IMR-90 (cell line): ENCODE measurements at regions not wholly inside any gene's neighbourhood (a gene's known extent, or its start where the extent isn't known, plus 50 kb on each side); places are given as distances from the start of the nearest gene placed in this dataset.

ENCODE experiments used
- ATAC-seq: fragments of 200-7000 bp; cut with Tn5 transposase; 2 replicates; pipeline ENCODE4 v1.9.1; 2020; ENCODE audit warnings: low read depth, mild to moderate bottlenecking, moderate library complexity
- BruUV-seq: library from RNA; stranded (reverse); fragments of 400-500 nt; replicated peaks from 2 replicates; lab custom pipeline; 2021; lab: Mats Ljungman, UMichigan
- CTCF ChIA-PET: fragments of 300-600 bp; formaldehyde crosslinking; extraction: SDS; loops from one replicate; lab custom pipeline; 2021; ENCODE audit warnings: antibody characterized with exemption; lab: Yijun Ruan, JAX
- POLR2A ChIA-PET: fragments of 300-600 bp; sonication (Branson Sonifier 250); formaldehyde crosslinking; loops from one replicate; lab custom pipeline; 2022; ENCODE audit warnings: antibody characterized with exemption; ENCODE audit not compliant: unreplicated experiment; lab: Charles Lee
- DNase-seq: peaks from one replicate; pipeline ENCODE4 v3.0.0; 2013
- H2AFZ ChIP-seq: replicated peaks from 2 replicates; pipeline ENCODE3; 2013; ENCODE audit warnings: low read length, mild to moderate bottlenecking; ENCODE audit not compliant: poor library complexity
- H2AK5ac ChIP-seq: 2 replicates; pipeline ENCODE4 v1.6.1; 2013; ENCODE audit warnings: low read depth, low read length, inconsistent platforms
- H2AK9ac ChIP-seq: replicated peaks from 2 replicates; pipeline ENCODE3; 2013; ENCODE audit warnings: mild to moderate bottlenecking, low read depth, low read length, moderate library complexity; ENCODE audit not compliant: poor library complexity
- H2BK120ac ChIP-seq: 2 replicates; pipeline ENCODE4 v1.6.1; 2013; ENCODE audit warnings: low read depth, low read length, inconsistent platforms
- H2BK15ac ChIP-seq: 3 replicates; pipeline ENCODE4 v1.6.1; 2013; ENCODE audit warnings: low read depth, low read length, inconsistent platforms
- H2BK20ac ChIP-seq: 2 replicates; pipeline ENCODE4 v1.6.1; 2013; ENCODE audit warnings: low read depth, mild to moderate bottlenecking, inconsistent platforms, low read length, moderate library complexity
- H2BK5ac ChIP-seq: 2 replicates; pipeline ENCODE4 v1.6.1; 2013; ENCODE audit warnings: mild to moderate bottlenecking, low read depth, low read length, inconsistent platforms; ENCODE audit not compliant: poor library complexity, severe bottlenecking
- H3K14ac ChIP-seq: replicated peaks from 2 replicates; pipeline ENCODE4 v1.6.1; 2013; ENCODE audit warnings: low read depth, low read length, inconsistent platforms
- H3K18ac ChIP-seq: 2 replicates; pipeline ENCODE4 v1.6.1; 2013; ENCODE audit warnings: low read depth, low read length, control low read depth
- H3K23ac ChIP-seq: 2 replicates; pipeline ENCODE4 v1.6.1; 2013; ENCODE audit warnings: low read depth, low read length, inconsistent platforms
- H3K27ac ChIP-seq: 2 replicates; pipeline ENCODE4 v1.5.1; 2013; ENCODE audit warnings: mild to moderate bottlenecking, control low read depth, low read length; ENCODE audit not compliant: insufficient read depth
- H3K27me3 ChIP-seq: 2 replicates; pipeline ENCODE4 v1.6.1; 2013; ENCODE audit warnings: low read length; ENCODE audit not compliant: control insufficient read depth, insufficient read depth
- H3K36me3 ChIP-seq: 2 replicates; pipeline ENCODE4 v1.6.1; 2013; ENCODE audit warnings: low read length, mixed read lengths; ENCODE audit not compliant: control insufficient read depth, insufficient read depth
- H3K4ac ChIP-seq: 2 replicates; pipeline ENCODE4 v1.6.1; 2013; ENCODE audit warnings: low read depth, low read length, inconsistent platforms
- H3K4me1 ChIP-seq: 2 replicates; pipeline ENCODE4 v1.6.1; 2013; ENCODE audit warnings: low read length, mixed read lengths; ENCODE audit not compliant: control insufficient read depth, insufficient read depth
- H3K4me2 ChIP-seq: 2 replicates; pipeline ENCODE4 v1.6.1; 2013; ENCODE audit warnings: low read depth, mild to moderate bottlenecking, control low read depth, low read length, moderate library complexity
- H3K4me3 ChIP-seq: 2 replicates; pipeline ENCODE4 v1.5.1; 2013; ENCODE audit warnings: low read depth, mild to moderate bottlenecking, control low read depth, low read length, moderate library complexity; ENCODE audit not compliant: insufficient read depth
- H3K56ac ChIP-seq: 2 replicates; pipeline ENCODE4 v1.6.1; 2013; ENCODE audit warnings: low read length, inconsistent platforms; ENCODE audit not compliant: insufficient read depth; ENCODE audit errors: extremely low read depth
- H3K79me1 ChIP-seq, 2 experiments: 2 replicates each; pipeline ENCODE4 v1.6.1; 2013; ENCODE audit warnings: low read length in 2 of 2, inconsistent platforms in 1 of 2, low read depth in 1 of 2
- H3K9ac ChIP-seq: 2 replicates; pipeline ENCODE4 v1.6.1; 2013; ENCODE audit warnings: low read depth, low read length, control low read depth
- H3K9me1 ChIP-seq: 2 replicates; pipeline ENCODE4 v1.6.1; 2013; ENCODE audit warnings: low read length, inconsistent platforms; ENCODE audit not compliant: insufficient read depth
- H3K9me3 ChIP-seq: 2 replicates; pipeline ENCODE4 v1.6.1; 2013; ENCODE audit warnings: low read length; ENCODE audit not compliant: control insufficient read depth, insufficient read depth
- H4K20me1 ChIP-seq: 2 replicates; pipeline ENCODE4 v1.6.1; 2013; ENCODE audit warnings: low read length, inconsistent platforms; ENCODE audit not compliant: insufficient read depth
- H4K5ac ChIP-seq: 2 replicates; pipeline ENCODE4 v1.6.1; 2013; ENCODE audit warnings: mild to moderate bottlenecking, low read depth, low read length, control low read depth
- H4K8ac ChIP-seq, 2 experiments: 2 replicates each; pipeline ENCODE4 v1.6.1; 2013; ENCODE audit warnings: low read depth in 2 of 2, low read length in 2 of 2, control low read depth in 1 of 2, inconsistent platforms in 1 of 2
- H4K91ac ChIP-seq: 2 replicates; pipeline ENCODE4 v1.6.1; 2013; ENCODE audit warnings: low read depth, low read length, inconsistent platforms; ENCODE audit not compliant: insufficient read depth
- CHD1 ChIP-seq: IDR thresholded peaks from 2 replicates; pipeline ENCODE4 v1.6.1; 2012; ENCODE audit warnings: low read depth, low read length, improper control_type of control experiment
- CTCF ChIP-seq: conservative IDR thresholded peaks from 2 replicates; pipeline ENCODE4 v1.5.1; 2012; ENCODE audit warnings: mild to moderate bottlenecking, low read depth, low read length, improper control_type of control experiment
- ELK1 ChIP-seq: fragments of 150-350 bp; IDR thresholded peaks from 2 replicates; pipeline ENCODE4 v1.6.1; 2016; ENCODE audit warnings: low read depth, mild to moderate bottlenecking, low read length, moderate library complexity, borderline replicate concordance
- MAZ ChIP-seq: IDR thresholded peaks from 2 replicates; pipeline ENCODE4 v1.6.1; 2012; ENCODE audit warnings: low read depth, mild to moderate bottlenecking, low read length, improper control_type of control experiment, moderate library complexity, borderline replicate concordance
- MXI1 ChIP-seq: IDR thresholded peaks from 2 replicates; pipeline ENCODE4 v1.6.1; 2012; ENCODE audit warnings: low read depth, mild to moderate bottlenecking, low read length, moderate library complexity, borderline replicate concordance
- NFE2L2 ChIP-seq: fragments of 150-350 bp; IDR thresholded peaks from 2 replicates; pipeline ENCODE4 v1.6.1; 2016; ENCODE audit warnings: low read depth, mild to moderate bottlenecking, low read length
- RAD21 ChIP-seq: IDR thresholded peaks from 2 replicates; pipeline ENCODE4 v1.6.1; 2012; ENCODE audit warnings: low read length, improper control_type of control experiment
- RCOR1 ChIP-seq: IDR thresholded peaks from 2 replicates; pipeline ENCODE4 v1.6.1; 2012; ENCODE audit warnings: mild to moderate bottlenecking, low read length, improper control_type of control experiment; ENCODE audit not compliant: insufficient replicate concordance
- RFX5 ChIP-seq: IDR thresholded peaks from 2 replicates; pipeline ENCODE4 v1.8.0; 2012; ENCODE audit warnings: low read depth, mild to moderate bottlenecking, low read length, moderate library complexity
- SMC3 ChIP-seq: fragments of 150-350 bp; IDR thresholded peaks from 2 replicates; pipeline ENCODE4 v1.6.1; 2016; ENCODE audit warnings: low read depth, mild to moderate bottlenecking, antibody characterized with exemption, low read length, moderate library complexity
- dilution Hi-C: fragments of 300-500 bp; cut with HindIII; formaldehyde crosslinking; loops from one replicate; pipeline ENCODE4 v1.14.3; 2018; ENCODE audit warnings: low sequenced_read_pairs; ENCODE audit not compliant: unreplicated experiment
- in situ Hi-C: fragments of 300-500 bp; cut with MboI; formaldehyde crosslinking; loops from 3 replicates; pipeline ENCODE4 v1.14.3; 2019; ENCODE audit warnings: low sequenced_read_pairs, inconsistent platforms, mixed read lengths
- intact Hi-C: fragments of 100-400 bp; cut with micrococcal nuclease; formaldehyde crosslinking; loops from 2 replicates; pipeline ENCODE4 v1.10.0; 2022
- TF ChIP-seq, protein P1 (sequence below): fragments of 150-350 bp; IDR thresholded peaks from 2 replicates; pipeline ENCODE4 v1.6.1; 2017; ENCODE audit warnings: mild to moderate bottlenecking, antibody characterized with exemption, low read length, low read depth

GRCh38 chr6:87972279-87972678 is 75.4 kb upstream of the SPACA1 start:
- POLR2A ChIA-PET, result no interaction called here
- no peak overlapping the region for H2AK9ac ChIP-seq
- H2BK5ac ChIP-seq, result no peak overlapping the region
- CTCF ChIA-PET, result no interaction called here
- dilution Hi-C loops (no loop called here), intact Hi-C loops (no loop called here), in situ Hi-C loops (no loop called here)
- H3K36me3 ChIP-seq, result no peaks in the 10 kb centered on the region
- ATAC-seq (no peak), DNase-seq (no peak)
- H3K23ac ChIP-seq, result no peak overlapping the region
- H3K9ac ChIP-seq, result no peak overlapping the region
- no peak overlapping the region for H3K4ac ChIP-seq
- no peaks in the 10 kb centered on the region for H3K79me1 ChIP-seq
- H2BK15ac ChIP-seq, result no peak overlapping the region
- H4K91ac ChIP-seq, result no peak overlapping the region
- no peak overlapping the region for H3K56ac ChIP-seq
- H3K9me1 ChIP-seq, result no peaks in the 10 kb centered on the region
- H3K14ac ChIP-seq, result no peak overlapping the region
- no peaks in the 10 kb centered on the region for H4K20me1 ChIP-seq
- H2BK120ac ChIP-seq, result no peak overlapping the region
- no TSS peak for BruUV-seq
- H3K9me3 ChIP-seq, result no peaks in the 10 kb centered on the region
- no peak overlapping the region for H3K4me2 ChIP-seq
- no peaks in the 10 kb centered on the region for H3K27me3 ChIP-seq
- H2AFZ ChIP-seq, result no peak overlapping the region
- TF ChIP-seq SMC3, result no peak
- TF ChIP-seq RAD21, result no peak
- no peak for TF ChIP-seq MXI1
- no peak for TF ChIP-seq CTCF
- TF ChIP-seq, protein P1, sequence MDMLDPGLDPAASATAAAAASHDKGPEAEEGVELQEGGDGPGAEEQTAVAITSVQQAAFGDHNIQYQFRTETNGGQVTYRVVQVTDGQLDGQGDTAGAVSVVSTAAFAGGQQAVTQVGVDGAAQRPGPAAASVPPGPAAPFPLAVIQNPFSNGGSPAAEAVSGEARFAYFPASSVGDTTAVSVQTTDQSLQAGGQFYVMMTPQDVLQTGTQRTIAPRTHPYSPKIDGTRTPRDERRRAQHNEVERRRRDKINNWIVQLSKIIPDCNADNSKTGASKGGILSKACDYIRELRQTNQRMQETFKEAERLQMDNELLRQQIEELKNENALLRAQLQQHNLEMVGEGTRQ, result no peak
- no peak for TF ChIP-seq ELK1
- no peak for TF ChIP-seq CHD1
- no peak for TF ChIP-seq RCOR1
- TF ChIP-seq RFX5, result no peak
- no peak for TF ChIP-seq NFE2L2
- no peak for TF ChIP-seq MAZ
- H3K4me3 ChIP-seq, result no peak overlapping the region
- H4K5ac ChIP-seq, result no peak overlapping the region
- no peak overlapping the region for H3K18ac ChIP-seq
- H3K27ac ChIP-seq, result no peak overlapping the region
- no peak overlapping the region for H2AK5ac ChIP-seq
- no peaks in the 10 kb centered on the region for H3K4me1 ChIP-seq
- no peak overlapping the region for H2BK20ac ChIP-seq
- H4K8ac ChIP-seq, result no peak overlapping the region
